HL-60 (cell line): ENCODE measurements at regions not wholly inside any gene's neighbourhood (a gene's known extent, or its start where the extent isn't known, plus 50 kb on each side); places are given as distances from the start of the nearest gene placed in this dataset.

Experiments used
- CTCF ChIP-seq: IDR thresholded peaks from one replicate; pipeline ENCODE4 v1.5.1; 2011; ENCODE audit warnings: low read length, control low read depth, inconsistent platforms; ENCODE audit not compliant: insufficient read depth
- POLR2AphosphoS5 ChIP-seq: IDR thresholded peaks from 2 replicates; pipeline ENCODE4 v1.6.1; 2012; ENCODE audit warnings: low read depth
- SPI1 ChIP-seq: IDR thresholded peaks from 2 replicates; pipeline ENCODE4 v1.6.1; 2012; ENCODE audit warnings: low read depth, mild to moderate bottlenecking, borderline replicate concordance
- TF ChIP-seq, protein P1 (sequence below): IDR thresholded peaks from 2 replicates; pipeline ENCODE4 v1.6.1; 2012; ENCODE audit warnings: low read depth; ENCODE audit not compliant: insufficient replicate concordance

GRCh38 chr6:44715188-44715587, 327.7 kb downstream of the CDC5L start:
- TF ChIP-seq CTCF, result no peak
- TF ChIP-seq, protein P1, sequence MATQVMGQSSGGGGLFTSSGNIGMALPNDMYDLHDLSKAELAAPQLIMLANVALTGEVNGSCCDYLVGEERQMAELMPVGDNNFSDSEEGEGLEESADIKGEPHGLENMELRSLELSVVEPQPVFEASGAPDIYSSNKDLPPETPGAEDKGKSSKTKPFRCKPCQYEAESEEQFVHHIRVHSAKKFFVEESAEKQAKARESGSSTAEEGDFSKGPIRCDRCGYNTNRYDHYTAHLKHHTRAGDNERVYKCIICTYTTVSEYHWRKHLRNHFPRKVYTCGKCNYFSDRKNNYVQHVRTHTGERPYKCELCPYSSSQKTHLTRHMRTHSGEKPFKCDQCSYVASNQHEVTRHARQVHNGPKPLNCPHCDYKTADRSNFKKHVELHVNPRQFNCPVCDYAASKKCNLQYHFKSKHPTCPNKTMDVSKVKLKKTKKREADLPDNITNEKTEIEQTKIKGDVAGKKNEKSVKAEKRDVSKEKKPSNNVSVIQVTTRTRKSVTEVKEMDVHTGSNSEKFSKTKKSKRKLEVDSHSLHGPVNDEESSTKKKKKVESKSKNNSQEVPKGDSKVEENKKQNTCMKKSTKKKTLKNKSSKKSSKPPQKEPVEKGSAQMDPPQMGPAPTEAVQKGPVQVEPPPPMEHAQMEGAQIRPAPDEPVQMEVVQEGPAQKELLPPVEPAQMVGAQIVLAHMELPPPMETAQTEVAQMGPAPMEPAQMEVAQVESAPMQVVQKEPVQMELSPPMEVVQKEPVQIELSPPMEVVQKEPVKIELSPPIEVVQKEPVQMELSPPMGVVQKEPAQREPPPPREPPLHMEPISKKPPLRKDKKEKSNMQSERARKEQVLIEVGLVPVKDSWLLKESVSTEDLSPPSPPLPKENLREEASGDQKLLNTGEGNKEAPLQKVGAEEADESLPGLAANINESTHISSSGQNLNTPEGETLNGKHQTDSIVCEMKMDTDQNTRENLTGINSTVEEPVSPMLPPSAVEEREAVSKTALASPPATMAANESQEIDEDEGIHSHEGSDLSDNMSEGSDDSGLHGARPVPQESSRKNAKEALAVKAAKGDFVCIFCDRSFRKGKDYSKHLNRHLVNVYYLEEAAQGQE, result no peak
- TF ChIP-seq POLR2AphosphoS5, result no peak
- no peak for TF ChIP-seq SPI1
